ENCODE measurements at regions not wholly inside any gene's neighbourhood (a gene's known extent, or its start where the extent isn't known, plus 50 kb on each side); places are given as distances from the start of the nearest gene placed in this dataset.

DNA sequence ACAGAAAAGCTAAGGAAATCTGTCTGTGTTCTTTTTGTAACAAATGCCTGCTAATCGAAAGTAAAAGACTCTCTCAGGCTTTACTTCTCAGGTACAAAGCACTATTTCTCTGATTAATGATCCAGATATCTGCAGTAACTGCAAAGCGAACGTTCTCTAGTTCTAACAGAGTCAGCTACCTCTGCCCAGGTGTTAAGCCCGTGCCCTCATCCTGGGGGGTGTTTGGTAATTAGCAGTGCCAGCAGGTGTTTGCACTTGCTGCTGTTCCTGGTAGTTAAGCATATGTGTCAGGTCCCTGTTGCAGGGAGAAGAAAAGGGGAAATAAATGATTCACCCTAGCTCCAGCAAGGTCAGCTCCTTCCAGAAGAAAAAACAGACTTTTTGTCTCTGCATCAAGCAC, 58.8 kb upstream of the CRIM1 start:
- H3K9me3 ChIP-seq (ENCODE audit: low read length): no peaks in the 10 kb centered on the region
- no TSS peak for BruUV-seq (replicated peaks)
- ChIA-PET CTCF (no interaction called here), POLR2A (ENCODE audit: unreplicated experiment) (no interaction called here)
- H3K27ac ChIP-seq (ENCODE audit: low read length): no peak overlapping the region
- no peaks in the 10 kb centered on the region for H3F3A ChIP-seq (ENCODE audit: low read length, unreplicated experiment)
- no peaks in the 10 kb centered on the region for H3K36me3 ChIP-seq (ENCODE audit: low read depth, low read length)
- no peak overlapping the region for H3K4me3 ChIP-seq (ENCODE audit: low read length)
- H3K9me2 ChIP-seq (replicated peaks; ENCODE audit: low read length): no peaks in the 10 kb centered on the region
- H3K4me2 ChIP-seq (ENCODE audit: low read length): no peak overlapping the region
- H4K20me1 ChIP-seq (ENCODE audit: low read length): no peaks in the 10 kb centered on the region
- no peak overlapping the region for H3K9ac ChIP-seq (ENCODE audit: low read length)
- no peaks in the 10 kb centered on the region; the same call in 1 of the 2 replicates for H3K27me3 ChIP-seq (ENCODE audit: low read length)
- no peaks in the 10 kb centered on the region for H3K79me2 ChIP-seq (ENCODE audit: low read length)
- no peak overlapping the region for H2AFZ ChIP-seq (ENCODE audit: low read length)
- ATAC-seq (no peak), DNase-seq (no peak)
- intact Hi-C loops (cut with micrococcal nuclease): no loop called here
- H3K4me1 ChIP-seq (ENCODE audit: insufficient read depth, low read length): no peaks in the 10 kb centered on the region
- TF ChIP-seq EZH2 (IDR thresholded peaks at IDR 0.05; ENCODE audit: low read length, unreplicated experiment) (no peak), EZH2phosphoT487 (IDR thresholded peaks at IDR 0.05; ENCODE audit: borderline replicate concordance, low read length) (no peak), CTCF (conservative IDR thresholded peaks at IDR 0.05; ENCODE audit: low read depth, low read length) (no peak)

GRCh38 chr2:36294316-36294721, 61.3 kb upstream of the CRIM1 start:
- Histone ChIP-seq H3K9me3 (ENCODE audit: low read length) (no peaks in the 10 kb centered on the region), H3K79me2 (ENCODE audit: low read length) (no peaks in the 10 kb centered on the region), H2AFZ (ENCODE audit: low read length) (no peak overlapping the region), H3K9ac (ENCODE audit: low read length) (no peak overlapping the region), H3K27ac (ENCODE audit: low read length) (no peak overlapping the region), H4K20me1 (ENCODE audit: low read length) (no peaks in the 10 kb centered on the region), H3K36me3 (ENCODE audit: low read depth, low read length) (no peaks in the 10 kb centered on the region), H3K4me2 (ENCODE audit: low read length) (no peak overlapping the region), H3K27me3 (ENCODE audit: low read length) (peaks cover 6% of the 10 kb centered on the region; the same call in 1 of the 2 replicates), H3K9me2 (replicated peaks; ENCODE audit: low read length) (no peaks in the 10 kb centered on the region), H3K4me3 (ENCODE audit: low read length) (no peak overlapping the region), H3K4me1 (ENCODE audit: insufficient read depth, low read length) (0 out of 2 replicates have a peak, but pooled peaks cover 3% of the 10 kb centered on the region), H3F3A (ENCODE audit: low read length, unreplicated experiment) (no peaks in the 10 kb centered on the region)
- CTCF ChIA-PET: no interaction called here
- intact Hi-C loops (cut with micrococcal nuclease): no loop called here
- ATAC-seq (no peak), DNase-seq (no peak)
- BruUV-seq (replicated peaks): no TSS peak
- TF ChIP-seq CTCF (conservative IDR thresholded peaks at IDR 0.05; ENCODE audit: low read depth, low read length) (no peak), EZH2 (IDR thresholded peaks at IDR 0.05; ENCODE audit: low read length, unreplicated experiment) (no peak), EZH2phosphoT487 (IDR thresholded peaks at IDR 0.05; ENCODE audit: borderline replicate concordance, low read length) (no peak)
- POLR2A ChIA-PET (ENCODE audit: unreplicated experiment): no interaction called here

DNA sequence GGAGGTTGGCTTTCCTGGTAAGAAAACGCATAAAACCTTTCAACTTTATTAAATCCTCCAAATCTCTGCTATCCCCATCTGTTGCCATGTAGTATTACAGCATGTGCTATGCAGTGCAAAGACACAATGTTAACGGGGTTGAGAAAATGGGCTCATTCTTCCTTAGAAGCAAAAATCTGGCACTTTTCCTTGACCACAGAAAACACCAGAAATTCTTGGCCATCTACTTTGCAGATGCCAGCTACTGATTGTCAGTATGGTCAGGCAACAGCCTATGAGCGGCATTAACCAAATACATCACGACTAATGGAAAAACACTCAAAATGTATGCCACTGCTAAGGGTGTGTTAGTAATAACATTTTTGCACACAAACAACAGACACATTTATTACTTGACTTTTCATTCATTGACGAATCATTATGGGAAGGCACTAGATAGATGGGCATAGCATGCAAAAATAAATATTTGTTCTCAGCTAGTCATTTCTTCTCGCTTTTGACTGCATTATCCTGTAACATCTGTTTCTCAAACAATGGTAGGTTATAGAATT, 65.2 kb upstream of the CRIM1 start:
- no peak overlapping the region for H3K9ac ChIP-seq (ENCODE audit: low read length)
- peaks cover 6% of the 10 kb centered on the region; the same call in 1 of the 2 replicates for H3K27me3 ChIP-seq (ENCODE audit: low read length)
- POLR2A ChIA-PET (ENCODE audit: unreplicated experiment): no interaction called here
- ATAC-seq (no peak), DNase-seq (peak; percentile 24)
- H3K9me2 ChIP-seq (replicated peaks; ENCODE audit: low read length): no peaks in the 10 kb centered on the region
- no peak overlapping the region for H3K4me2 ChIP-seq (ENCODE audit: low read length)
- no peaks in the 10 kb centered on the region for H3K79me2 ChIP-seq (ENCODE audit: low read length)
- no peaks in the 10 kb centered on the region for H4K20me1 ChIP-seq (ENCODE audit: low read length)
- intact Hi-C loops (cut with micrococcal nuclease): no loop called here
- no peak overlapping the region for H3K4me3 ChIP-seq (ENCODE audit: low read length)
- 0 out of 2 replicates have a peak, but pooled peaks cover 3% of the 10 kb centered on the region for H3K4me1 ChIP-seq (ENCODE audit: insufficient read depth, low read length)
- H3K9me3 ChIP-seq (ENCODE audit: low read length): no peaks in the 10 kb centered on the region
- H3K27ac ChIP-seq (ENCODE audit: low read length): no peak overlapping the region
- CTCF ChIA-PET: no interaction called here
- no peak for TF ChIP-seq CTCF (conservative IDR thresholded peaks at IDR 0.05; ENCODE audit: low read depth, low read length)
- TF ChIP-seq EZH2 (IDR thresholded peaks at IDR 0.05; ENCODE audit: low read length, unreplicated experiment): no peak
- no peak for TF ChIP-seq EZH2phosphoT487 (IDR thresholded peaks at IDR 0.05; ENCODE audit: borderline replicate concordance, low read length)
- H2AFZ ChIP-seq (ENCODE audit: low read length): no peak overlapping the region
- H3K36me3 ChIP-seq (ENCODE audit: low read depth, low read length): no peaks in the 10 kb centered on the region
- no TSS peak for BruUV-seq (replicated peaks)
- no peaks in the 10 kb centered on the region for H3F3A ChIP-seq (ENCODE audit: low read length, unreplicated experiment)
